Effector memory CD8-positive, alpha-beta T cell (primary cell): ENCODE measurements at regions not wholly inside any gene's neighbourhood (a gene's known extent, or its start where the extent isn't known, plus 50 kb on each side); places are given as distances from the start of the nearest gene placed in this dataset.

Experiments
- ATAC-seq: fragments of 150-1000 bp; cut with Tn5 transposase; replicated peaks from 2 replicates; pipeline ENCODE4 v1.10.0; 2021; ENCODE audit warnings: mild to moderate bottlenecking, moderate library complexity
- DNase-seq, 3 experiments: peaks; one replicate each; pipeline ENCODE4 v3.0.0; 2021
- H3K27ac Mint-ChIP-seq, 2 donors: one replicate each; pipeline ENCODE4 v1.8.0; 2022; ENCODE audit warnings: mild to moderate bottlenecking in 2 of 2, mixed read lengths in 2 of 2, moderate library complexity in 2 of 2
- H3K27me3 Mint-ChIP-seq, 2 donors: one replicate each; pipeline ENCODE4 v1.8.0; 2022; ENCODE audit warnings: mixed read lengths in 2 of 2
- H3K36me3 Mint-ChIP-seq: one replicate; pipeline ENCODE4 v1.8.0; 2022; ENCODE audit warnings: mild to moderate bottlenecking, moderate library complexity, mixed read lengths; ENCODE audit not compliant: insufficient read depth
- H3K4me1 Mint-ChIP-seq, 2 donors: one replicate each; pipeline ENCODE4 v1.8.0; 2022; ENCODE audit warnings: low read depth in 2 of 2, mixed read lengths in 2 of 2
- H3K4me3 Mint-ChIP-seq, 2 donors: one replicate each; pipeline ENCODE4 v1.8.0; 2022; ENCODE audit warnings: mild to moderate bottlenecking in 2 of 2, mixed read lengths in 2 of 2, moderate library complexity in 2 of 2
- H3K9me3 Mint-ChIP-seq, 2 donors: one replicate each; pipeline ENCODE4 v1.8.0; 2022; ENCODE audit warnings: mixed read lengths in 2 of 2

GRCh38 chr5:5695266-5695665 lies 272.8 kb downstream of the ICE1 start:
- Mint-ChIP-seq H3K36me3 (no peaks in the 10 kb centered on the region), H3K4me1 (no peaks in the 10 kb centered on the region), H3K9me3 (peaks cover 0 to 5% of the 10 kb centered on the region in 2 donors), H3K4me3 (no peak overlapping the region), H3K27me3 (peaks cover 14 to 43% of the 10 kb centered on the region in 2 donors), H3K27ac (no peak overlapping the region)
- no peak for DNase-seq
- ATAC-seq: no peak

- Mint-ChIP-seq H3K27ac (no peak overlapping the region), H3K27me3 (peaks cover 21 to 49% of the 10 kb centered on the region in 2 donors), H3K4me3 (no peak overlapping the region), H3K36me3 (no peaks in the 10 kb centered on the region), H3K9me3 (peaks cover 0 to 7% of the 10 kb centered on the region in 2 donors), H3K4me1 (no peaks in the 10 kb centered on the region)
- ATAC-seq (no peak), DNase-seq (no peak)
Measured at GRCh38 chr5:5688925-5689310, 266.4 kb downstream of the ICE1 start.

DNA sequence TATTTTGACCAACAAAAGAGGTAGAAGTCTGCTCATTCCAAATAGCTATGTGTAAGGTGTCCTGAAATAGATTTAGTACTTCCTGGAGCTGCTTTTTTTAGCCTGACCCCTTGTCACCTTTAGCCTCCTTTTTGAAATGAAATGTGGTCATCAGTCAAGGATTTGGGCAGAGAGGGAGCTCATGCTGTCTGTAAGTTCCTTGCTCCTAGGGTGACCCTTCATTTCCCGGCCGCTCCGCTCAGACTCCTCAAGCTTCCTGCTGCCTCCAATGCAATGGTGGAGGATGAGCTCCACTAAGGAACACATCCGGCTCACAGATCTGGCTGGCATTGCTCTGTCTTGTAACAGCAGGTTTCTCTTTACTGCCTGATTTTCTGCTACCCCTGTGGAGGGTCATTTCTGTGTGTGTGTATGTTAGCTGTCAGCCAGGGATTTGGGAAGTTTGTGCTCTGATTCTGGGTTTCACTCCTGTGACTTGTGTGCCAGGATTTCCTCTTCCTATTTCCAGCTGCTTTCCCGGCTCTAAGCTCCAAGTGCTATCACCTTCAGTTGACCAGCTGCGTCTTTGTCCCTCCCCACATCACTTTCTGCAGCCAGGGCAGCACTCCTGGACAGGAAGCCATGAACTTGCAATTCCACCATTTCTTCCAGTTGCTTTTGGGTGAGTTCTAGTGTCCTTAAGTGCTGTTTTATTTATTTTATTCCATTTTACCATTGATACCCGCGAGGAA lies 265.9 kb downstream of the ICE1 start:
- peaks cover 0 to 12% of the 10 kb centered on the region in 2 donors for H3K9me3 Mint-ChIP-seq
- no peak overlapping the region for H3K4me3 Mint-ChIP-seq
- peaks cover 21 to 47% of the 10 kb centered on the region in 2 donors for H3K27me3 Mint-ChIP-seq
- H3K27ac Mint-ChIP-seq: no peak overlapping the region
- H3K4me1 Mint-ChIP-seq: no peaks in the 10 kb centered on the region
- ATAC-seq: no peak
- no peaks in the 10 kb centered on the region for H3K36me3 Mint-ChIP-seq
- no peak for DNase-seq

GRCh38 chr5:5687113-5687512 lies 264.6 kb downstream of the ICE1 start:
- DNase-seq: no peak
- Mint-ChIP-seq H3K27me3 (peaks cover 20 to 44% of the 10 kb centered on the region in 2 donors), H3K9me3 (peaks cover 0 to 13% of the 10 kb centered on the region in 2 donors), H3K27ac (no peak overlapping the region), H3K4me1 (no peaks in the 10 kb centered on the region), H3K4me3 (no peak overlapping the region), H3K36me3 (no peaks in the 10 kb centered on the region)
- ATAC-seq: no peak

DNA sequence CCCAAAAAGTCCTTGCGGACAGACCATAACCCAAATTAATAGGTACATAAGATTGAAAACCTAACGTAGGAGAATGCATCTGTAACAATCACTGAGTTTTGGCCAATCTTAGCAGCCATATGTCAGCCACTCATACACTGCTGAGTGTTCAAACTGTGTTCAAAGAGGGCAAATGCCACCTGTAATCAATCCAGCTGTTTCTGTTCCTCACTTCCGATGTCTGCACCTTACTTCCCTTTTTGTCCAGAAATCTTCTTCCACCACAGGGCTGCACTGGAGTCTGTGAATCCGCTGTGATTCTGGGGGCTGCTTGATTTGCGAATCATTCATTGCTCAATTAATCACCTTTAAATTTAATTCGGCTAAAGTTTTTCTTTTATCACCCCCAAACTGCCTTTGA lies 263.9 kb downstream of the ICE1 start:
- ATAC-seq: no peak
- Mint-ChIP-seq H3K36me3 (no peaks in the 10 kb centered on the region), H3K9me3 (peaks cover 0 to 12% of the 10 kb centered on the region in 2 donors), H3K4me1 (no peaks in the 10 kb centered on the region), H3K4me3 (no peak overlapping the region), H3K27me3 (peaks cover 15 to 37% of the 10 kb centered on the region in 2 donors), H3K27ac (no peak overlapping the region)
- no peak for DNase-seq

GRCh38 chr5:5685737-5686136 lies 263.3 kb downstream of the ICE1 start:
- no peak for DNase-seq
- no peak for ATAC-seq
- H3K9me3 Mint-ChIP-seq: peaks cover 0 to 12% of the 10 kb centered on the region in 2 donors
- no peak overlapping the region for H3K27ac Mint-ChIP-seq
- peaks cover 15 to 37% of the 10 kb centered on the region in 2 donors for H3K27me3 Mint-ChIP-seq
- no peaks in the 10 kb centered on the region for H3K36me3 Mint-ChIP-seq
- H3K4me3 Mint-ChIP-seq: no peak overlapping the region
- H3K4me1 Mint-ChIP-seq: no peaks in the 10 kb centered on the region

DNA sequence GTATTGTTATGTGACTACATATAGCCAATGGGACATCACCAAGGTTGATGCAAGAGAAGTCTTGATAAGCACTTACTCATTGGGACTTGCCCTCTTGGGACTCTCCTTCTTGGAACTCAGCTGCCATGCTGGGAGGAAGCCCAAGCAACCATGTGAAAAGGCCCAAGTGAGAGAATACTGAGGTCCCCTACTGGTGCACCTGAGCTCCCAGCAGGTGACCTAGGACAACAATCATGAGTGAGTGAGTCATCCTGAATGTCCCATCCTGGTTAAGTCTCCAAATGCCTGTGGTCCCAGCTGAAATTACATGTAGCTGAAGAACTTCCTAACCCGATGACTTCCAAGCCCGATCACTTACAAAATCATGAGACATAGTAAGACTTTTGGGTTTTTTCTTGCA lies 260.7 kb downstream of the ICE1 start:
- H3K4me3 Mint-ChIP-seq: no peak overlapping the region
- ATAC-seq: no peak
- H3K9me3 Mint-ChIP-seq: peaks cover 4 to 9% of the 10 kb centered on the region in 2 donors

GRCh38 chr5:5678909-5679308 lies 256.4 kb downstream of the ICE1 start:
- DNase-seq (no peak), ATAC-seq (no peak)
- Mint-ChIP-seq H3K4me3 (no peak overlapping the region), H3K4me1 (no peaks in the 10 kb centered on the region), H3K36me3 (no peaks in the 10 kb centered on the region), H3K27me3 (no peaks in the 10 kb centered on the region), H3K27ac (no peak overlapping the region), H3K9me3 (peaks cover 13 to 17% of the 10 kb centered on the region in 2 donors)

More for the DNA sequence above, 260.7 kb downstream of the ICE1 start:
- Mint-ChIP-seq H3K27me3 (peaks cover 0 to 11% of the 10 kb centered on the region in 2 donors), H3K27ac (no peak overlapping the region), H3K4me1 (no peaks in the 10 kb centered on the region), H3K36me3 (no peaks in the 10 kb centered on the region)
- DNase-seq: no peak

- Mint-ChIP-seq H3K36me3 (no peaks in the 10 kb centered on the region), H3K27me3 (no peaks in the 10 kb centered on the region), H3K27ac (no peak overlapping the region), H3K4me3 (no peak overlapping the region), H3K9me3 (peaks cover 11 to 13% of the 10 kb centered on the region in 2 donors), H3K4me1 (no peaks in the 10 kb centered on the region)
- ATAC-seq: no peak
- no peak for DNase-seq
Measured at GRCh38 chr5:5677738-5678137, 255.3 kb downstream of the ICE1 start.

DNA sequence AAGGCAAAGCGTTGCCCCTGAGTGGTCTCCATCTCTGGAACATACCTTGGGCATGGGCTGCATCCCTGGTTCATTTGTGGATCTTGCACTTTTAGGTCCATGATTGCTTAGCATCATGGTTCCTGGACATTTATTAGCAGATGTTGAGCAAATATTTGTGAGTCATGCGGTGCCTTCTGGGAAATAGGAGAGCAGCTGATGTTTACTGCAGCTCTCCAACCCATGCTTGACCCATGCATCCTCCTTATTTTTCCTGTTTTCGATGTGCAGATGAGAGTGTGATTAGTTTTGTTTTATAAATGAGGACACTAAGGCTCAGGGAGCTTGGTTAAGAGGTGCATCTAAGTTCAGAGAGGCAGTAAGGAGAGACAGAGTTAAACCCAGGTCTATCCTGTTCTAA lies 253.7 kb downstream of the ICE1 start:
- Mint-ChIP-seq H3K36me3 (no peaks in the 10 kb centered on the region), H3K4me1 (no peaks in the 10 kb centered on the region), H3K9me3 (peaks cover 11 to 13% of the 10 kb centered on the region in 2 donors), H3K4me3 (no peak overlapping the region), H3K27me3 (peaks cover 0 to under 1% of the 10 kb centered on the region in 2 donors), H3K27ac (no peak overlapping the region)
- no peak for ATAC-seq
- no peak for DNase-seq

DNA sequence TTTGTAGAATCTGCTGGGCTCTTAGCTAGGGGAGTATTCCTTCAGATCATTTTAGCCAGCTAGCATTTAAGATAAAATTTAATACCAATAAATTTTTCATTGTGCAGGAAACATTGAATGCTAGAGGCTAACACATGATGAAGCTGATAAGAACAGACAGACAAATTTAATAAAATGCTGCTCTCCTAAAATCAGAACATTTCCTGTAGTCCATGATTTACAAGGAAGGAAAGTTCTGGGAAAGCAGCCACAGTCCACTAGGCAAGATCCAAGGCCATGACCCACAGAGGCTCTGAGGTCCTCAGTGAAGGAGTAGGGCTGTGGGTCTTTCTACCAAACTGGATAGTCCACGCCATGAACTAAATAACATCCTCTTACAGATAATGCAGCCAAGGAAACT lies 253.0 kb downstream of the ICE1 start:
- no peaks in the 10 kb centered on the region for H3K4me1 Mint-ChIP-seq
- H3K27ac Mint-ChIP-seq: no peak overlapping the region
- H3K27me3 Mint-ChIP-seq: peaks cover 0 to 8% of the 10 kb centered on the region in 2 donors
- no peaks in the 10 kb centered on the region for H3K36me3 Mint-ChIP-seq
- H3K4me3 Mint-ChIP-seq: no peak overlapping the region
- ATAC-seq (no peak), DNase-seq (no peak)
- peaks cover 11 to 13% of the 10 kb centered on the region in 2 donors for H3K9me3 Mint-ChIP-seq

DNA sequence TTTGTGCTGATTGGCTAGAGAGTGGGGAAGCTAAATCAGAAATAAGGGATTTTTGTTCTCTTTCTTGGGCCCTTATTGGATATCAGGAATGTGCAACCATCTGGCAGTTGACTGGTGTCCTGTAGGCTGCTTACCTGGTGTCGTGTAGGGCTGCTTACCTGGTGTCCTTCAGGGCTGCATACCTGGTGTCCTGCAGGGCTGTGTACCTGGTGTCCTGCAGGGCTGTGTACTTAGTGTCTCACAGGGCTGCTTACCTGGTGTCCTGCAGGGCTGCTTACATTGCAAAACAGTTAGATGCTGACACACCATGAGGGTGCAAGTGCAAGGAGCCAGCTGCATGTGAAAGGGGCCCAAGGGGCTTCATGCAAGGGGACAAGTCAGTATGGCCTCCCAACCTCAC lies 249.3 kb downstream of the ICE1 start:
- DNase-seq (no peak), ATAC-seq (no peak)
- H3K4me1 Mint-ChIP-seq: no peaks in the 10 kb centered on the region
- no peak overlapping the region for H3K4me3 Mint-ChIP-seq
- H3K27me3 Mint-ChIP-seq: peaks cover 0 to 27% of the 10 kb centered on the region in 2 donors
- no peaks in the 10 kb centered on the region for H3K9me3 Mint-ChIP-seq
- no peaks in the 10 kb centered on the region for H3K36me3 Mint-ChIP-seq
- H3K27ac Mint-ChIP-seq: no peak overlapping the region

DNA sequence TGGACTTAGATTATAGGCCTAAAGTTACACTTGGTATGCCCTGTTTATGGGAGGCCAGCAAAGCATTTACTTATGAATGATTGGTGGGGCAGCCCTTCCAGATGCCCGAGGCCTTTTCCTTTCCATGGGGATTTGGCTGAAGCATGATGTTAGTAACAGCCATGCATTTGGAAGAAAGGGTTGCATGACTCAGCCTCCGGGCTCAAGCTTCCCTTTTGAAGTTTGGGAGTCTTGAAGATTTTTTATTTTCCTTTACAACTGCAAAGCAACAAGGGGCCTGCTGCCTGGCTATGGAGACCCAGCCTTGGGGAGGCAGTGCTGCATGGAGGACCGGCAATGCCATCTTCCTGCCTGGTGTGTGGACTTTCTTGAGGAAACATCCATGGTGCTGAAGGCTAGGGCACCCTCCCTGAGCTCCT lies 244.7 kb downstream of the ICE1 start:
- H3K4me1 Mint-ChIP-seq: no peaks in the 10 kb centered on the region
- no peak overlapping the region for H3K4me3 Mint-ChIP-seq
- H3K27ac Mint-ChIP-seq: no peak overlapping the region
- H3K9me3 Mint-ChIP-seq: no peaks in the 10 kb centered on the region
- H3K27me3 Mint-ChIP-seq: peaks cover 2 to 56% of the 10 kb centered on the region in 2 donors
- no peaks in the 10 kb centered on the region for H3K36me3 Mint-ChIP-seq
- DNase-seq (no peak), ATAC-seq (no peak)

- no peaks in the 10 kb centered on the region for H3K4me1 Mint-ChIP-seq
- H3K36me3 Mint-ChIP-seq: no peaks in the 10 kb centered on the region
- no peak overlapping the region for H3K4me3 Mint-ChIP-seq
- no peak for DNase-seq
- H3K27ac Mint-ChIP-seq: no peak overlapping the region
- H3K9me3 Mint-ChIP-seq: no peaks in the 10 kb centered on the region
- H3K27me3 Mint-ChIP-seq: peaks cover 7 to 63% of the 10 kb centered on the region in 2 donors
- no peak for ATAC-seq
Measured at GRCh38 chr5:5666369-5666768, 243.9 kb downstream of the ICE1 start.
